Panc1 (cell line): ENCODE measurements at regions not wholly inside any gene's neighbourhood (a gene's known extent, or its start where the extent isn't known, plus 50 kb on each side); places are given as distances from the start of the nearest gene placed in this dataset.

Experiments
- ATAC-seq: fragments of 200-7000 bp; cut with Tn5 transposase; 2 replicates; pipeline ENCODE4 v1.9.1; 2020; ENCODE audit warnings: mild to moderate bottlenecking, moderate library complexity
- BruUV-seq: library from RNA; stranded (reverse); fragments of 400-500 nt; replicated peaks from 2 replicates; lab custom pipeline; 2021; lab: Mats Ljungman, UMichigan
- CTCF ChIA-PET: fragments of 300-600 bp; sonication (Branson Sonifier 250); formaldehyde crosslinking; loops from one replicate; lab custom pipeline; 2022; ENCODE audit warnings: antibody characterized with exemption; lab: Charles Lee
- POLR2A ChIA-PET: fragments of 300-600 bp; sonication (Branson Sonifier 250); formaldehyde crosslinking; loops from one replicate; lab custom pipeline; 2022; ENCODE audit warnings: antibody characterized with exemption; lab: Charles Lee
- DNase-seq: peaks from one replicate; pipeline ENCODE4 v3.0.0-alpha.2; 2010; ENCODE audit warnings: low read depth, low spot score
- H3K27ac ChIP-seq: 2 replicates; pipeline ENCODE4 v1.5.1; 2011; ENCODE audit warnings: mild to moderate bottlenecking, low read length, inconsistent platforms
- H3K27me3 ChIP-seq: fragments of 200-500 bp; sonication (Bioruptor generic); 2 replicates; pipeline ENCODE4 v1.6.0; 2014; ENCODE audit warnings: low read length, inconsistent platforms; ENCODE audit not compliant: control insufficient read depth, insufficient read depth
- H3K36me3 ChIP-seq: fragments of 200-500 bp; sonication (Bioruptor generic); 2 replicates; pipeline ENCODE4 v1.5.1; 2014; ENCODE audit warnings: inconsistent platforms, mild to moderate bottlenecking, low read length, moderate library complexity; ENCODE audit not compliant: control insufficient read depth, insufficient read depth
- H3K4me1 ChIP-seq: 2 replicates; pipeline ENCODE4 v1.5.1; 2011; ENCODE audit warnings: inconsistent platforms, mild to moderate bottlenecking, low read length, moderate library complexity; ENCODE audit not compliant: control insufficient read depth, insufficient read depth
- H3K4me3 ChIP-seq, 2 experiments: 2 replicates each; pipeline ENCODE4 v1.5.1; 2011 to 2012; ENCODE audit warnings: low read depth in 2 of 2, low read length in 2 of 2, mild to moderate bottlenecking in 2 of 2, inconsistent platforms in 1 of 2, moderate library complexity in 1 of 2
- H3K9me3 ChIP-seq: fragments of 200-500 bp; sonication (Bioruptor generic); 2 replicates; pipeline ENCODE4 v1.5.1; 2014; ENCODE audit warnings: low read depth, mild to moderate bottlenecking, inconsistent platforms, low read length, moderate library complexity; ENCODE audit not compliant: control insufficient read depth, insufficient read depth
- POLR2AphosphoS5 ChIP-seq: IDR thresholded peaks from 2 replicates; pipeline ENCODE4 v1.6.1; 2012; ENCODE audit warnings: mild to moderate bottlenecking, low read depth, low read length, moderate library complexity
- SIN3A ChIP-seq: IDR thresholded peaks from 2 replicates; pipeline ENCODE4 v1.6.1; 2012; ENCODE audit warnings: low read depth, mild to moderate bottlenecking, low read length, moderate library complexity, borderline replicate concordance; ENCODE audit not compliant: insufficient read depth
- TCF7L2 ChIP-seq: IDR thresholded peaks from 2 replicates; pipeline ENCODE4 v1.6.1; 2011; ENCODE audit warnings: mild to moderate bottlenecking, low read depth, low read length, inconsistent platforms
- in situ Hi-C: cut with HindIII; loops from 2 replicates; pipeline ENCODE4 v1.10.0; 2016; ENCODE audit warnings: low sequenced_read_pairs, low pct_unique_long_range_greater_than_20kb
- intact Hi-C: fragments of 100-400 bp; cut with micrococcal nuclease; formaldehyde crosslinking; loops from one replicate; pipeline ENCODE4 v1.10.0; 2022; ENCODE audit not compliant: unreplicated experiment
- TF ChIP-seq, protein P1 (sequence below), 2 experiments: IDR thresholded peaks; 2 replicates each; pipeline ENCODE4 v1.6.1; 2011 to 2012; ENCODE audit warnings: low read depth in 2 of 2, control low read depth in 1 of 2, low read length in 1 of 2, mild to moderate bottlenecking in 1 of 2, moderate library complexity in 1 of 2; ENCODE audit not compliant: insufficient read depth in 1 of 2
- TF ChIP-seq, protein P2 (sequence below): fragments of 450-650 bp; IDR thresholded peaks from 2 replicates; pipeline ENCODE4 v1.5.1; 2017; ENCODE audit warnings: mild to moderate bottlenecking

DNA sequence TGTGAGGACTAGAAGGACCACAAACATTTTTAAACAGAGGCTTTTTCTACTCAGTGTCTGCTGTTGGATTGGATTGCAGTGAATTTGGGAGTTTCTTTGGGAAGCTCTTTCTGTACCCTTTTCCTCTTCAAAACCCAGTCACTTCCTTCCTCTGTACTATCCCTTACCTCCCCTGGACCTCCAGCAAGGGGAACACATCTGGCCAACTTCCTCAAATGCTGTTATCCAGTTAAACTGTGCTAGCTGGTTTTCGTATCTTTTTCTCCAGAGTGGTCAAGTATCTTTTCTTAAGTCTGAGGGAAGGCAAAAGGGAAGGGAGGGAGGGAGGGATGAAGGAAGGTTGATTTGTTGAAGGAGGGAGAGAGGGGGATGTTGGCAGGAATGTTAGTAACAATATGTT, 99.2 kb upstream of the TNR start:
- CTCF ChIA-PET, result no interaction called here
- BruUV-seq, result no TSS peak
- no peaks in the 10 kb centered on the region for H3K9me3 ChIP-seq
- no peaks in the 10 kb centered on the region for H3K4me1 ChIP-seq
- no peak overlapping the region for H3K27ac ChIP-seq
- ATAC-seq (no peak), DNase-seq (no peak)
- intact Hi-C loops (no loop called here), in situ Hi-C loops (no loop called here)
- TF ChIP-seq SIN3A (no peak), TCF7L2 (no peak), POLR2AphosphoS5 (no peak)
- TF ChIP-seq, protein P1, sequence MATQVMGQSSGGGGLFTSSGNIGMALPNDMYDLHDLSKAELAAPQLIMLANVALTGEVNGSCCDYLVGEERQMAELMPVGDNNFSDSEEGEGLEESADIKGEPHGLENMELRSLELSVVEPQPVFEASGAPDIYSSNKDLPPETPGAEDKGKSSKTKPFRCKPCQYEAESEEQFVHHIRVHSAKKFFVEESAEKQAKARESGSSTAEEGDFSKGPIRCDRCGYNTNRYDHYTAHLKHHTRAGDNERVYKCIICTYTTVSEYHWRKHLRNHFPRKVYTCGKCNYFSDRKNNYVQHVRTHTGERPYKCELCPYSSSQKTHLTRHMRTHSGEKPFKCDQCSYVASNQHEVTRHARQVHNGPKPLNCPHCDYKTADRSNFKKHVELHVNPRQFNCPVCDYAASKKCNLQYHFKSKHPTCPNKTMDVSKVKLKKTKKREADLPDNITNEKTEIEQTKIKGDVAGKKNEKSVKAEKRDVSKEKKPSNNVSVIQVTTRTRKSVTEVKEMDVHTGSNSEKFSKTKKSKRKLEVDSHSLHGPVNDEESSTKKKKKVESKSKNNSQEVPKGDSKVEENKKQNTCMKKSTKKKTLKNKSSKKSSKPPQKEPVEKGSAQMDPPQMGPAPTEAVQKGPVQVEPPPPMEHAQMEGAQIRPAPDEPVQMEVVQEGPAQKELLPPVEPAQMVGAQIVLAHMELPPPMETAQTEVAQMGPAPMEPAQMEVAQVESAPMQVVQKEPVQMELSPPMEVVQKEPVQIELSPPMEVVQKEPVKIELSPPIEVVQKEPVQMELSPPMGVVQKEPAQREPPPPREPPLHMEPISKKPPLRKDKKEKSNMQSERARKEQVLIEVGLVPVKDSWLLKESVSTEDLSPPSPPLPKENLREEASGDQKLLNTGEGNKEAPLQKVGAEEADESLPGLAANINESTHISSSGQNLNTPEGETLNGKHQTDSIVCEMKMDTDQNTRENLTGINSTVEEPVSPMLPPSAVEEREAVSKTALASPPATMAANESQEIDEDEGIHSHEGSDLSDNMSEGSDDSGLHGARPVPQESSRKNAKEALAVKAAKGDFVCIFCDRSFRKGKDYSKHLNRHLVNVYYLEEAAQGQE (IDR thresholded peaks at IDR 0.05; ENCODE audit: insufficient read depth in 1 of 2, low read depth in 2 of 2, low read length in 1 of 2), result no peak
- TF ChIP-seq, protein P2, sequence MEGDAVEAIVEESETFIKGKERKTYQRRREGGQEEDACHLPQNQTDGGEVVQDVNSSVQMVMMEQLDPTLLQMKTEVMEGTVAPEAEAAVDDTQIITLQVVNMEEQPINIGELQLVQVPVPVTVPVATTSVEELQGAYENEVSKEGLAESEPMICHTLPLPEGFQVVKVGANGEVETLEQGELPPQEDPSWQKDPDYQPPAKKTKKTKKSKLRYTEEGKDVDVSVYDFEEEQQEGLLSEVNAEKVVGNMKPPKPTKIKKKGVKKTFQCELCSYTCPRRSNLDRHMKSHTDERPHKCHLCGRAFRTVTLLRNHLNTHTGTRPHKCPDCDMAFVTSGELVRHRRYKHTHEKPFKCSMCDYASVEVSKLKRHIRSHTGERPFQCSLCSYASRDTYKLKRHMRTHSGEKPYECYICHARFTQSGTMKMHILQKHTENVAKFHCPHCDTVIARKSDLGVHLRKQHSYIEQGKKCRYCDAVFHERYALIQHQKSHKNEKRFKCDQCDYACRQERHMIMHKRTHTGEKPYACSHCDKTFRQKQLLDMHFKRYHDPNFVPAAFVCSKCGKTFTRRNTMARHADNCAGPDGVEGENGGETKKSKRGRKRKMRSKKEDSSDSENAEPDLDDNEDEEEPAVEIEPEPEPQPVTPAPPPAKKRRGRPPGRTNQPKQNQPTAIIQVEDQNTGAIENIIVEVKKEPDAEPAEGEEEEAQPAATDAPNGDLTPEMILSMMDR, result no peak
- peaks cover 6% of the 10 kb centered on the region; the same call in 1 of the 2 replicates for H3K27me3 ChIP-seq
- H3K4me3 ChIP-seq, result no peak overlapping the region
- H3K36me3 ChIP-seq, result no peaks in the 10 kb centered on the region
- POLR2A ChIA-PET, result no interaction called here

DNA sequence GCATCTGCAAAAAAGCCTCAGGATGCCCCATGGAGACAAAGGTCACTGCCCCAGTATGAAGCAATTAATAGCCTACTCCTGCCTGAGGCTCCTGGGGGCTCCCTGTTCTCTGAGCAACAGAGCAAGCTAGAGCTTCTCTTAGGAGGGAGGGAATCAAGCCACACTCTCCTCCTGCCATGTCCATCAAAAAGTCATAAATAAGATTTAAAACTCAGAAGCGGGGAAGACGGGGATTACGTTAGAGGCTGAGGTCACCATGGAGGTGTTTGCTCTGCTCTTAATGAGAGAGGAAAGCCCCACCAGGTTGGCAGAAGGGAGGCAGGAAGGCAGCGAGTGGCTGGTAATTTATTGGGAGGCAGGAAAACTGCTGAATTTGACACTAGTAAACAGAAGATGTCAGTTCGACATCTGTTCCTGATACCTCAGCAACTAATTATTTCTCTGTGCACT, 98.4 kb upstream of the TNR start:
- CTCF ChIA-PET, result no interaction called here
- in situ Hi-C loops (no loop called here), intact Hi-C loops (no loop called here)
- no peak overlapping the region for H3K4me3 ChIP-seq
- POLR2A ChIA-PET, result no interaction called here
- no peaks in the 10 kb centered on the region for H3K9me3 ChIP-seq
- no peaks in the 10 kb centered on the region for H3K36me3 ChIP-seq
- no peaks in the 10 kb centered on the region for H3K4me1 ChIP-seq
- BruUV-seq, result no TSS peak
- no peak for ATAC-seq
- no peak overlapping the region for H3K27ac ChIP-seq
- TF ChIP-seq TCF7L2 (no peak), POLR2AphosphoS5 (no peak), SIN3A (no peak)
- TF ChIP-seq, protein P2, result no peak
- TF ChIP-seq, protein P1 (IDR thresholded peaks at IDR 0.05; ENCODE audit: insufficient read depth in 1 of 2, low read depth in 2 of 2, low read length in 1 of 2), result no peak
- H3K27me3 ChIP-seq, result peaks cover 6% of the 10 kb centered on the region; the same call in 1 of the 2 replicates
- no peak for DNase-seq
